Endodermal cell (in vitro differentiated cells): ENCODE measurements at regions not wholly inside any gene's neighbourhood (a gene's known extent, or its start where the extent isn't known, plus 50 kb on each side); places are given as distances from the start of the nearest gene placed in this dataset.

ENCODE experiments used
- DNase-seq: peaks from one replicate; pipeline ENCODE4 v3.0.0-alpha.2; 2017
- H3K27ac ChIP-seq: 2 replicates; pipeline ENCODE4 v1.5.1; 2013; ENCODE audit warnings: mild to moderate bottlenecking, low read depth, low read length, moderate library complexity
- H3K27me3 ChIP-seq: 2 replicates; pipeline ENCODE4 v1.6.1; 2013; ENCODE audit warnings: mild to moderate bottlenecking, low read length, moderate library complexity; ENCODE audit not compliant: insufficient read depth, control insufficient read depth, poor library complexity, severe bottlenecking
- H3K36me3 ChIP-seq: 2 replicates; pipeline ENCODE4 v1.7.0; 2013; ENCODE audit warnings: mild to moderate bottlenecking, low read length, moderate library complexity; ENCODE audit not compliant: control insufficient read depth, insufficient read depth
- H3K4me1 ChIP-seq: one replicate; pipeline ENCODE4 v1.7.0; 2013; ENCODE audit warnings: low read length; ENCODE audit not compliant: control insufficient read depth, insufficient read depth
- H3K4me3 ChIP-seq: 2 replicates; pipeline ENCODE4 v1.5.1; 2013; ENCODE audit warnings: mild to moderate bottlenecking, low read length, moderate library complexity
- H3K9ac ChIP-seq: 2 replicates; pipeline ENCODE4 v1.6.1; 2013; ENCODE audit warnings: mild to moderate bottlenecking, low read length, moderate library complexity; ENCODE audit not compliant: poor library complexity, severe bottlenecking; ENCODE audit errors: extremely low read depth
- H3K9me3 ChIP-seq: 2 replicates; pipeline ENCODE4 v1.6.1; 2013; ENCODE audit warnings: mild to moderate bottlenecking, low read length, moderate library complexity; ENCODE audit not compliant: control insufficient read depth
- H3K27ac Mint-ChIP-seq: 2 replicates; pipeline ENCODE4 v1.8.0; 2020; ENCODE audit warnings: mixed read lengths
- H3K27me3 Mint-ChIP-seq: 2 replicates; pipeline ENCODE4 v1.8.0; 2021; ENCODE audit warnings: mild to moderate bottlenecking, mixed read lengths; ENCODE audit not compliant: insufficient read depth
- H3K36me3 Mint-ChIP-seq: 2 replicates; pipeline ENCODE4 v1.8.0; 2020; ENCODE audit warnings: low read depth, mixed read lengths
- H3K4me1 Mint-ChIP-seq: 2 replicates; pipeline ENCODE4 v1.8.0; 2020; ENCODE audit warnings: mixed read lengths
- H3K4me3 Mint-ChIP-seq: 2 replicates; pipeline ENCODE4 v1.8.0; 2020; ENCODE audit warnings: mild to moderate bottlenecking, moderate library complexity, mixed read lengths
- H3K9me3 Mint-ChIP-seq: 2 replicates; pipeline ENCODE4 v1.8.0; 2020; ENCODE audit warnings: mild to moderate bottlenecking, mixed read lengths
- CTCF ChIP-seq: fragments of 200-600 bp; sonication (generic); conservative IDR thresholded peaks from 2 replicates; pipeline ENCODE4 v1.5.0; 2021; ENCODE audit warnings: antibody characterized with exemption, mild to moderate bottlenecking
- WGBS, 2 experiments: methylation state at CpG; one replicate each; pipeline versions ENCODE4 v1.1.5 to v1.1.7; 2013; ENCODE audit warnings: missing lambda C conversion rate in 2 of 2, mixed read lengths in 1 of 2; ENCODE audit not compliant: insufficient coverage in 1 of 2, insufficient read length in 1 of 2; 5-methylcytosine and 5-hydroxymethylcytosine counted together

- no peak overlapping the region for H3K27ac ChIP-seq
- H3K9ac ChIP-seq = no peak overlapping the region
- peaks cover 4% of the 10 kb centered on the region for H3K9me3 ChIP-seq
- peaks cover 23% of the 10 kb centered on the region for H3K4me1 Mint-ChIP-seq
- 83 to 90% methylated on average over 1 to 3 of the region's 3 CpGs for WGBS, 2 experiments
- no peak overlapping the region for H3K4me3 Mint-ChIP-seq
- peaks cover 58% of the 10 kb centered on the region for H3K27me3 ChIP-seq
- no peak overlapping the region for H3K4me3 ChIP-seq
- H3K36me3 ChIP-seq = no peaks in the 10 kb centered on the region
- no peaks in the 10 kb centered on the region for H3K9me3 Mint-ChIP-seq
- H3K36me3 Mint-ChIP-seq = no peaks in the 10 kb centered on the region
- H3K27ac Mint-ChIP-seq = no peak overlapping the region
- peaks cover 39% of the 10 kb centered on the region for H3K27me3 Mint-ChIP-seq
- DNase-seq = no peak
- TF ChIP-seq CTCF = no peak
- peaks cover 5% of the 10 kb centered on the region for H3K4me1 ChIP-seq
Measured at GRCh38 chr12:128121424-128121823, 145.5 kb upstream of the TMEM132C start.

- H3K4me3 Mint-ChIP-seq = no peak overlapping the region
- 94 to 95% methylated on average over 5 to 8 of the region's 8 CpGs for WGBS, 2 experiments
- Histone ChIP-seq H3K36me3 (no peaks in the 10 kb centered on the region), H3K4me3 (no peak overlapping the region), H3K27me3 (peaks cover 74% of the 10 kb centered on the region), H3K9ac (no peak overlapping the region), H3K27ac (no peak overlapping the region), H3K9me3 (peaks cover 4% of the 10 kb centered on the region), H3K4me1 (peaks cover 5% of the 10 kb centered on the region)
- peaks cover 23% of the 10 kb centered on the region for H3K4me1 Mint-ChIP-seq
- H3K36me3 Mint-ChIP-seq = no peaks in the 10 kb centered on the region
- H3K27ac Mint-ChIP-seq = no peak overlapping the region
- H3K27me3 Mint-ChIP-seq = peaks cover 49% of the 10 kb centered on the region
- no peak for DNase-seq
- TF ChIP-seq CTCF = no peak
- no peaks in the 10 kb centered on the region for H3K9me3 Mint-ChIP-seq
Measured at GRCh38 chr12:128123096-128123495, 143.9 kb upstream of the TMEM132C start.

- Histone ChIP-seq H3K9ac (no peak overlapping the region), H3K27ac (no peak overlapping the region), H3K9me3 (no peaks in the 10 kb centered on the region), H3K4me1 (no peaks in the 10 kb centered on the region), H3K27me3 (peaks cover 21% of the 10 kb centered on the region), H3K4me3 (no peak overlapping the region), H3K36me3 (no peaks in the 10 kb centered on the region)
- no peak for DNase-seq
- TF ChIP-seq CTCF = no peak
- peaks cover 3% of the 10 kb centered on the region for H3K4me1 Mint-ChIP-seq
- H3K27me3 Mint-ChIP-seq = peaks cover 25% of the 10 kb centered on the region
- no peaks in the 10 kb centered on the region for H3K9me3 Mint-ChIP-seq
- H3K36me3 Mint-ChIP-seq = no peaks in the 10 kb centered on the region
- no peak overlapping the region for H3K4me3 Mint-ChIP-seq
- WGBS, 2 experiments = 89 to 93% methylated on average over 2 to 3 of the region's 4 CpGs
- no peak overlapping the region for H3K27ac Mint-ChIP-seq
Measured at GRCh38 chr12:128131955-128132354, 135.0 kb upstream of the TMEM132C start.
